GM12872 (cell line): ENCODE measurements at regions not wholly inside any gene's neighbourhood (a gene's known extent, or its start where the extent isn't known, plus 50 kb on each side); places are given as distances from the start of the nearest gene placed in this dataset.

Source experiments
- CTCF ChIP-seq: IDR thresholded peaks from 3 replicates; pipeline ENCODE4 v1.5.1; 2011; ENCODE audit warnings: low read depth, mild to moderate bottlenecking, low read length, moderate library complexity; ENCODE audit not compliant: insufficient read depth

GRCh38 chr14:49955024-49955423 is 62.1 kb downstream of the ARF6 start:
- no peak for TF ChIP-seq CTCF

- no peak for TF ChIP-seq CTCF
Measured at GRCh38 chr14:49957089-49957852, 64.4 kb downstream of the ARF6 start.

GRCh38 chr14:49959822-49960408 is 67.0 kb downstream of the ARF6 start:
- TF ChIP-seq CTCF: no peak

- TF ChIP-seq CTCF: no peak
Measured at GRCh38 chr14:49960453-49960852, 67.6 kb downstream of the ARF6 start.

- no peak for TF ChIP-seq CTCF
Measured at GRCh38 chr14:49961270-49962222, 68.7 kb downstream of the ARF6 start.

GRCh38 chr14:49962621-49963020 is 69.7 kb downstream of the ARF6 start:
- no peak for TF ChIP-seq CTCF

- TF ChIP-seq CTCF: no peak
Measured at GRCh38 chr14:49966304-49966809, 73.5 kb downstream of the ARF6 start.
